PC-9 (cell line): ENCODE measurements at regions not wholly inside any gene's neighbourhood (a gene's known extent, or its start where the extent isn't known, plus 50 kb on each side); places are given as distances from the start of the nearest gene placed in this dataset.

Source experiments
- BruUV-seq: library from RNA; stranded (reverse); fragments of 400-500 nt; replicated peaks from 2 replicates; lab custom pipeline; 2021; lab: Mats Ljungman, UMichigan
- CTCF ChIA-PET: fragments of 300-600 bp; sonication (Branson Sonifier 250); formaldehyde crosslinking; loops from one replicate; lab custom pipeline; 2022; ENCODE audit warnings: antibody characterized with exemption; lab: Charles Lee
- POLR2A ChIA-PET: fragments of 300-600 bp; sonication (Branson Sonifier 250); formaldehyde crosslinking; loops from one replicate; lab custom pipeline; 2022; ENCODE audit warnings: antibody characterized with exemption; ENCODE audit not compliant: unreplicated experiment; lab: Charles Lee
- DNase-seq, 2 experiments: peaks; one replicate each; pipeline versions ENCODE4 v3.0.0 to v3.0.0-alpha.2; 2015 to 2022; ENCODE audit warnings: mixed read lengths in 1 of 2
- H2AFZ ChIP-seq: fragments of 200-600 bp; sonication (generic); 2 replicates; pipeline ENCODE4 v1.8.1; 2017; ENCODE audit warnings: antibody characterized with exemption
- H3F3A ChIP-seq: fragments of 200-600 bp; sonication (generic); 2 replicates; pipeline ENCODE4 v1.8.1; 2017; ENCODE audit warnings: antibody characterized with exemption, mild to moderate bottlenecking, low read depth; ENCODE audit not compliant: insufficient read depth
- H3K27ac ChIP-seq: fragments of 200-600 bp; sonication (generic); 2 replicates; pipeline ENCODE4 v1.6.1; 2016; ENCODE audit warnings: mixed run types
- H3K27me3 ChIP-seq: fragments of 200-600 bp; sonication (generic); 2 replicates; pipeline ENCODE4 v1.6.1; 2016; ENCODE audit warnings: low read depth, mixed run types; ENCODE audit not compliant: insufficient read depth
- H3K36me3 ChIP-seq: fragments of 200-600 bp; sonication (generic); 2 replicates; pipeline ENCODE4 v1.6.1; 2016; ENCODE audit warnings: low read depth, mixed run types
- H3K4me1 ChIP-seq: fragments of 200-600 bp; sonication (generic); replicated peaks from 2 replicates; pipeline ENCODE4 v1.6.1; 2016; ENCODE audit warnings: mixed run types; ENCODE audit not compliant: insufficient read depth
- H3K4me2 ChIP-seq: fragments of 200-600 bp; sonication (generic); 2 replicates; pipeline ENCODE4 v1.6.1; 2017; ENCODE audit warnings: mixed run types
- H3K4me3 ChIP-seq: fragments of 200-600 bp; sonication (generic); 2 replicates; pipeline ENCODE4 v1.6.1; 2016; ENCODE audit warnings: mixed run types
- H3K79me2 ChIP-seq: fragments of 200-600 bp; sonication (generic); 2 replicates; pipeline ENCODE4 v1.6.1; 2017; ENCODE audit warnings: low read depth, mixed run types
- H3K9me2 ChIP-seq: fragments of 200-600 bp; sonication (generic); 2 replicates; pipeline ENCODE4 v1.8.1; 2017; ENCODE audit warnings: mild to moderate bottlenecking; ENCODE audit not compliant: insufficient read depth
- H3K9me3 ChIP-seq: fragments of 200-600 bp; sonication (generic); 2 replicates; pipeline ENCODE4 v1.8.1; 2016; ENCODE audit warnings: low read depth; ENCODE audit not compliant: insufficient read depth
- H4K20me1 ChIP-seq: fragments of 200-600 bp; sonication (generic); 2 replicates; pipeline ENCODE4 v1.8.1; 2017; ENCODE audit not compliant: insufficient read depth
- CTCF ChIP-seq: fragments of 200-600 bp; sonication (generic); conservative IDR thresholded peaks from 2 replicates; pipeline ENCODE4 v1.6.1; 2017; ENCODE audit warnings: mixed run types, antibody characterized with exemption, mild to moderate bottlenecking, moderate library complexity
- EZH2 ChIP-seq: fragments of 200-600 bp; sonication (generic); IDR thresholded peaks from 2 replicates; pipeline ENCODE4 v1.8.0; 2017; ENCODE audit warnings: antibody characterized with exemption, low read depth
- intact Hi-C: fragments of 100-400 bp; cut with micrococcal nuclease; formaldehyde crosslinking; loops from one replicate; pipeline ENCODE4 v1.10.0; 2022; ENCODE audit not compliant: unreplicated experiment

- H3K27me3 ChIP-seq = no peaks in the 10 kb centered on the region
- H3F3A ChIP-seq = no peaks in the 10 kb centered on the region
- CTCF ChIA-PET = no interaction called here
- no peaks in the 10 kb centered on the region for H3K9me2 ChIP-seq
- H3K4me2 ChIP-seq = no peak overlapping the region
- peak in 1 of 2 experiments; percentile 38 for DNase-seq
- H3K4me3 ChIP-seq = no peak overlapping the region
- no peaks in the 10 kb centered on the region for H3K9me3 ChIP-seq
- POLR2A ChIA-PET = no interaction called here
- no peaks in the 10 kb centered on the region for H3K36me3 ChIP-seq
- BruUV-seq = no TSS peak
- H2AFZ ChIP-seq = no peak overlapping the region
- no peaks in the 10 kb centered on the region for H4K20me1 ChIP-seq
- TF ChIP-seq CTCF = no peak
- TF ChIP-seq EZH2 = no peak
- H3K4me1 ChIP-seq = no peaks in the 10 kb centered on the region
- H3K79me2 ChIP-seq = no peaks in the 10 kb centered on the region
- intact Hi-C loops = no loop called here
- no peak overlapping the region for H3K27ac ChIP-seq
Measured at GRCh38 chr2:48856144-48856543, 100.6 kb upstream of the LHCGR start.

- H3K9me3 ChIP-seq = no peaks in the 10 kb centered on the region
- BruUV-seq = no TSS peak
- ChIA-PET CTCF (no interaction called here), POLR2A (no interaction called here)
- no peaks in the 10 kb centered on the region for H3F3A ChIP-seq
- H3K4me3 ChIP-seq = no peak overlapping the region
- H4K20me1 ChIP-seq = no peaks in the 10 kb centered on the region
- TF ChIP-seq EZH2 (no peak), CTCF (no peak)
- H3K36me3 ChIP-seq = no peaks in the 10 kb centered on the region
- no peak overlapping the region for H3K4me2 ChIP-seq
- H3K79me2 ChIP-seq = no peaks in the 10 kb centered on the region
- H2AFZ ChIP-seq = no peak overlapping the region
- H3K9me2 ChIP-seq = no peaks in the 10 kb centered on the region
- intact Hi-C loops = no loop called here
- no peaks in the 10 kb centered on the region for H3K4me1 ChIP-seq
- no peak for DNase-seq
- H3K27me3 ChIP-seq = no peaks in the 10 kb centered on the region
- no peak overlapping the region for H3K27ac ChIP-seq
Measured at GRCh38 chr2:48855142-48855541, 99.6 kb upstream of the LHCGR start.

- no peak overlapping the region for H2AFZ ChIP-seq
- TF ChIP-seq EZH2 (no peak), CTCF (no peak)
- no peak overlapping the region for H3K4me3 ChIP-seq
- H3K9me2 ChIP-seq = no peaks in the 10 kb centered on the region
- ChIA-PET CTCF (no interaction called here), POLR2A (no interaction called here)
- H3K36me3 ChIP-seq = no peaks in the 10 kb centered on the region
- intact Hi-C loops = no loop called here
- no peaks in the 10 kb centered on the region for H3K4me1 ChIP-seq
- H3K27ac ChIP-seq = no peak overlapping the region
- H3K9me3 ChIP-seq = no peaks in the 10 kb centered on the region
- H4K20me1 ChIP-seq = no peaks in the 10 kb centered on the region
- DNase-seq = no peak
- no TSS peak for BruUV-seq
- H3K4me2 ChIP-seq = no peak overlapping the region
- no peaks in the 10 kb centered on the region for H3F3A ChIP-seq
- H3K27me3 ChIP-seq = no peaks in the 10 kb centered on the region
- no peaks in the 10 kb centered on the region for H3K79me2 ChIP-seq
Measured at GRCh38 chr2:48854681-48855080, 99.2 kb upstream of the LHCGR start.
